HEK293 (cell line): ENCODE measurements at regions not wholly inside any gene's neighbourhood (a gene's known extent, or its start where the extent isn't known, plus 50 kb on each side); places are given as distances from the start of the nearest gene placed in this dataset.
"Not testable (repeated sequence)": the region's sequence is repeated elsewhere in the genome, so short reads cannot be mapped to it uniquely, and the experiment has no call there.

ENCODE experiments used
- CTCF ChIA-PET: fragments of 350-600 bp; formaldehyde crosslinking; extraction: SDS; loops from one replicate; lab custom pipeline; 2021; ENCODE audit warnings: antibody characterized with exemption; lab: Yijun Ruan, JAX
- POLR2A ChIA-PET: fragments of 300-600 bp; formaldehyde crosslinking; extraction: SDS; loops from one replicate; lab custom pipeline; 2020; ENCODE audit warnings: antibody characterized with exemption, inconsistent platforms; lab: Yijun Ruan, JAX
- H3K27ac ChIP-seq: fragments of 200-500 bp; sonication (Bioruptor generic); 2 replicates; pipeline ENCODE4 v1.5.1; 2014; ENCODE audit warnings: low read depth, low read length, control low read depth, inconsistent platforms; ENCODE audit errors: extremely low read depth
- H3K36me3 ChIP-seq, 2 experiments: fragments of 200-500 bp in 1 of 2; sonication (Bioruptor generic) in 1 of 2; 1 replicate in 1 of 2; 2 replicates in 1 of 2; pipeline ENCODE4 v1.5.1; 2014 to 2017; ENCODE audit warnings: inconsistent platforms in 2 of 2, low read length in 2 of 2; ENCODE audit not compliant: control insufficient read depth in 2 of 2, insufficient read depth in 1 of 2
- H3K4me1 ChIP-seq: fragments of 200-500 bp; sonication (Bioruptor generic); 2 replicates; pipeline ENCODE4 v1.5.1; 2014; ENCODE audit warnings: mild to moderate bottlenecking, low read length, inconsistent platforms; ENCODE audit not compliant: control insufficient read depth, insufficient read depth
- H3K4me3 ChIP-seq: 2 replicates; pipeline ENCODE4 v1.5.1; 2011; ENCODE audit warnings: low read depth, mild to moderate bottlenecking, control low read depth, low read length, moderate library complexity
- H3K9me3 ChIP-seq: fragments of 200-500 bp; sonication (Bioruptor generic); 2 replicates; pipeline ENCODE4 v1.5.1; 2014; ENCODE audit warnings: low read depth, low read length, inconsistent platforms; ENCODE audit not compliant: control insufficient read depth, insufficient read depth
- EGR2 ChIP-seq: fragments of 450-650 bp; formaldehyde crosslinking; IDR thresholded peaks from 2 replicates; pipeline ENCODE4 v1.5.1; 2016; ENCODE audit warnings: low read depth, missing biosample characterization, missing genetic modification characterization
- ELK4 ChIP-seq: IDR thresholded peaks from 2 replicates; pipeline ENCODE4 v1.6.1; 2011; ENCODE audit warnings: mild to moderate bottlenecking, low read depth, low read length, borderline replicate concordance
- GLI4 ChIP-seq: fragments of 450-650 bp; formaldehyde crosslinking; IDR thresholded peaks from 2 replicates; pipeline ENCODE4 v1.5.1; 2016; ENCODE audit warnings: missing biosample characterization, missing genetic modification characterization
- GLIS2 ChIP-seq: fragments of 450-650 bp; formaldehyde crosslinking; IDR thresholded peaks from 2 replicates; pipeline ENCODE4 v1.5.1; 2016; ENCODE audit warnings: missing biosample characterization, missing genetic modification characterization
- KLF9 ChIP-seq: fragments of 450-650 bp; formaldehyde crosslinking; IDR thresholded peaks from 2 replicates; pipeline ENCODE4 v1.5.1; 2016; ENCODE audit warnings: missing biosample characterization, missing genetic modification characterization, low read depth
- PRDM1 ChIP-seq: fragments of 450-650 bp; formaldehyde crosslinking; IDR thresholded peaks from 2 replicates; pipeline ENCODE4; 2016; ENCODE audit warnings: missing biosample characterization, missing genetic modification characterization
- SCRT1 ChIP-seq: fragments of 450-650 bp; formaldehyde crosslinking; IDR thresholded peaks from 2 replicates; pipeline ENCODE4 v1.5.1; 2016; ENCODE audit warnings: missing biosample characterization, missing genetic modification characterization, borderline replicate concordance
- TCF7L2 ChIP-seq: IDR thresholded peaks from 2 replicates; pipeline ENCODE4 v1.6.1; 2011; ENCODE audit warnings: low read depth, mild to moderate bottlenecking, inconsistent platforms, low read length, moderate library complexity, borderline replicate concordance
- TSHZ1 ChIP-seq: fragments of 450-650 bp; formaldehyde crosslinking; IDR thresholded peaks from 2 replicates; pipeline ENCODE4 v1.5.1; 2016; ENCODE audit warnings: missing biosample characterization, missing genetic modification characterization, borderline replicate concordance
- ZBTB26 ChIP-seq: fragments of 450-650 bp; formaldehyde crosslinking; optimal IDR thresholded peaks from 2 replicates; pipeline ENCODE3; 2016; ENCODE audit warnings: missing biosample characterization, mild to moderate bottlenecking, missing genetic modification characterization
- ZIC2 ChIP-seq: fragments of 450-650 bp; formaldehyde crosslinking; IDR thresholded peaks from 2 replicates; pipeline ENCODE4 v1.5.1; 2016; ENCODE audit warnings: missing biosample characterization, missing genetic modification characterization
- ZNF114 ChIP-seq: fragments of 450-650 bp; formaldehyde crosslinking; IDR thresholded peaks from 2 replicates; pipeline ENCODE4 v1.5.0; 2017; ENCODE audit warnings: missing biosample characterization, missing genetic modification characterization
- ZNF366 ChIP-seq: fragments of 450-650 bp; formaldehyde crosslinking; conservative IDR thresholded peaks from 2 replicates; pipeline ENCODE4 v1.5.1; 2016; ENCODE audit warnings: missing biosample characterization, missing genetic modification characterization
- ZNF544 ChIP-seq: fragments of 450-650 bp; formaldehyde crosslinking; IDR thresholded peaks from 2 replicates; pipeline ENCODE4 v1.5.0; 2017; ENCODE audit warnings: missing biosample characterization, missing genetic modification characterization
- ZNF555 ChIP-seq: fragments of 450-650 bp; formaldehyde crosslinking; conservative IDR thresholded peaks from 2 replicates; pipeline ENCODE4 v1.5.1; 2017; ENCODE audit warnings: missing biosample characterization, mild to moderate bottlenecking, missing genetic modification characterization, inconsistent platforms
- ZNF558 ChIP-seq: fragments of 450-650 bp; formaldehyde crosslinking; IDR thresholded peaks from 2 replicates; pipeline ENCODE4 v1.5.1; 2016; ENCODE audit warnings: missing biosample characterization, missing genetic modification characterization
- ZNF670 ChIP-seq: fragments of 450-650 bp; formaldehyde crosslinking; IDR thresholded peaks from 2 replicates; pipeline ENCODE4 v1.5.1; 2016; ENCODE audit warnings: missing biosample characterization, missing genetic modification characterization, low read depth
- ZNF785 ChIP-seq: fragments of 450-650 bp; formaldehyde crosslinking; IDR thresholded peaks from 2 replicates; pipeline ENCODE4 v1.5.1; 2016; ENCODE audit warnings: missing biosample characterization, missing genetic modification characterization
- ZSCAN16 ChIP-seq: fragments of 450-650 bp; formaldehyde crosslinking; IDR thresholded peaks from 2 replicates; pipeline ENCODE4 v1.5.1; 2016; ENCODE audit warnings: missing biosample characterization, missing genetic modification characterization
- ZSCAN4 ChIP-seq: fragments of 450-650 bp; formaldehyde crosslinking; IDR thresholded peaks from 2 replicates; pipeline ENCODE4 v1.5.1; 2017; ENCODE audit warnings: missing biosample characterization, missing genetic modification characterization

- H3K36me3 ChIP-seq, H3K27ac ChIP-seq, POLR2A ChIA-PET, CTCF ChIA-PET, H3K9me3 ChIP-seq, H3K4me3 ChIP-seq, H3K4me1 ChIP-seq: not testable (repeated sequence)
Measured at GRCh38 chr15:84360902-84361301, 125.3 kb downstream of the GOLGA6L4 start.

- TF ChIP-seq PRDM1 (tag by site-specific recombination) (peak; percentile 99), ZNF366 (tag by site-specific recombination) (peak; percentile 87)
- CTCF ChIA-PET, H3K27ac ChIP-seq, H3K4me1 ChIP-seq, H3K36me3 ChIP-seq, POLR2A ChIA-PET, H3K4me3 ChIP-seq, H3K9me3 ChIP-seq: not testable (repeated sequence)
Measured at GRCh38 chr15:84384421-84384820, 148.8 kb downstream of the GOLGA6L4 start.

- no peak overlapping the region for H3K4me3 ChIP-seq
- ChIA-PET POLR2A (no interaction called here), CTCF (interaction anchor here (1.0 kb wide), 1 partner anchor 245 kb away, joined by 3 read pairs; no protein-coding TSS in a partner anchor)
- no peaks in the 10 kb centered on the region for H3K4me1 ChIP-seq
- no peaks in the 10 kb centered on the region for H3K36me3 ChIP-seq
- TF ChIP-seq ZNF555 (no peak), ZSCAN16 (no peak), SCRT1 (tag by site-specific recombination) (no peak), ELK4 (no peak), ZNF544 (tag by site-specific recombination) (no peak), ZNF670 (tag by site-specific recombination) (no peak), TCF7L2 (no peak), ZNF114 (tag by site-specific recombination) (no peak), ZNF558 (tag by site-specific recombination) (no peak), GLI4 (tag by site-specific recombination) (no peak), EGR2 (tag by site-specific recombination) (no peak), ZBTB26 (tag by site-specific recombination) (no peak), KLF9 (tag by site-specific recombination) (no peak), GLIS2 (tag by site-specific recombination) (no peak), ZNF785 (tag by site-specific recombination) (no peak), ZNF366 (tag by site-specific recombination) (no peak), ZSCAN4 (tag by site-specific recombination) (no peak), ZIC2 (no peak), TSHZ1 (tag by site-specific recombination) (no peak)
- no peaks in the 10 kb centered on the region for H3K9me3 ChIP-seq
- H3K27ac ChIP-seq: no peak overlapping the region
Measured at GRCh38 chr15:84387086-84387485, 151.5 kb downstream of the GOLGA6L4 start.
